SKM-1 (cell line): ENCODE measurements at regions not wholly inside any gene's neighbourhood (a gene's known extent, or its start where the extent isn't known, plus 50 kb on each side); places are given as distances from the start of the nearest gene placed in this dataset.

Experiments used
- DNase-seq: peaks from one replicate; lab custom pipeline; 2025; ENCODE audit not compliant: unreplicated experiment; lab: John Stamatoyannopoulos, UW

- DNase-seq: no peak
Measured at GRCh38 chr5:165665735-165666400, 2160.4 kb downstream of the MAT2B start.

- no peak for DNase-seq
Measured at GRCh38 chr5:165673499-165673898, 2168.1 kb downstream of the MAT2B start.

- no peak for DNase-seq
Measured at GRCh38 chr5:165695796-165696195, 2190.4 kb downstream of the MAT2B start.

GRCh38 chr5:165705960-165706359, 2200.5 kb downstream of the MAT2B start:
- DNase-seq: no peak

GRCh38 chr5:165712011-165712410, 2206.6 kb downstream of the MAT2B start:
- no peak for DNase-seq

GRCh38 chr5:165714598-165714997, 2209.2 kb downstream of the MAT2B start:
- no peak for DNase-seq

GRCh38 chr5:165720901-165721300, 2215.5 kb downstream of the MAT2B start:
- no peak for DNase-seq

- DNase-seq: no peak
Measured at GRCh38 chr5:165722401-165722800, 2217.0 kb downstream of the MAT2B start.

- no peak for DNase-seq
Measured at GRCh38 chr5:165723931-165724330, 2218.5 kb downstream of the MAT2B start.

- no peak for DNase-seq
Measured at GRCh38 chr5:165728425-165728824, 2223.0 kb downstream of the MAT2B start.

- DNase-seq: no peak
Measured at GRCh38 chr5:165735388-165735787, 2230.0 kb downstream of the MAT2B start.

GRCh38 chr5:165739079-165739741, 2233.8 kb downstream of the MAT2B start:
- DNase-seq: no peak

- DNase-seq: no peak
Measured at GRCh38 chr5:165757791-165758190, 2252.4 kb downstream of the MAT2B start.

GRCh38 chr5:165775111-165775510, 2269.7 kb downstream of the MAT2B start:
- no peak for DNase-seq

GRCh38 chr5:165779505-165779904, 2274.1 kb downstream of the MAT2B start:
- no peak for DNase-seq

GRCh38 chr5:165780901-165781300, 2275.5 kb downstream of the MAT2B start:
- no peak for DNase-seq

GRCh38 chr5:165781738-165782137, 2276.3 kb downstream of the MAT2B start:
- DNase-seq: no peak

GRCh38 chr5:165783024-165783423, 2277.6 kb downstream of the MAT2B start:
- no peak for DNase-seq

- no peak for DNase-seq
Measured at GRCh38 chr5:165786073-165786472, 2280.7 kb downstream of the MAT2B start.

GRCh38 chr5:165795073-165795472, 2289.7 kb downstream of the MAT2B start:
- DNase-seq: no peak

GRCh38 chr5:165805756-165806155, 2300.3 kb downstream of the MAT2B start:
- no peak for DNase-seq

GRCh38 chr5:165808335-165808734, 2302.9 kb downstream of the MAT2B start:
- DNase-seq: no peak

- DNase-seq: no peak
Measured at GRCh38 chr5:165809914-165810313, 2304.5 kb downstream of the MAT2B start.
